DMS153 treated with DMSO at 0.1 percent for 48 hours (cell line): ENCODE measurements at regions not wholly inside any gene's neighbourhood (a gene's known extent, or its start where the extent isn't known, plus 50 kb on each side); places are given as distances from the start of the nearest gene placed in this dataset.

Experiments used
- DNase-seq: peaks from one replicate; lab custom pipeline; 2025; ENCODE audit not compliant: unreplicated experiment; lab: John Stamatoyannopoulos, UW

DNA sequence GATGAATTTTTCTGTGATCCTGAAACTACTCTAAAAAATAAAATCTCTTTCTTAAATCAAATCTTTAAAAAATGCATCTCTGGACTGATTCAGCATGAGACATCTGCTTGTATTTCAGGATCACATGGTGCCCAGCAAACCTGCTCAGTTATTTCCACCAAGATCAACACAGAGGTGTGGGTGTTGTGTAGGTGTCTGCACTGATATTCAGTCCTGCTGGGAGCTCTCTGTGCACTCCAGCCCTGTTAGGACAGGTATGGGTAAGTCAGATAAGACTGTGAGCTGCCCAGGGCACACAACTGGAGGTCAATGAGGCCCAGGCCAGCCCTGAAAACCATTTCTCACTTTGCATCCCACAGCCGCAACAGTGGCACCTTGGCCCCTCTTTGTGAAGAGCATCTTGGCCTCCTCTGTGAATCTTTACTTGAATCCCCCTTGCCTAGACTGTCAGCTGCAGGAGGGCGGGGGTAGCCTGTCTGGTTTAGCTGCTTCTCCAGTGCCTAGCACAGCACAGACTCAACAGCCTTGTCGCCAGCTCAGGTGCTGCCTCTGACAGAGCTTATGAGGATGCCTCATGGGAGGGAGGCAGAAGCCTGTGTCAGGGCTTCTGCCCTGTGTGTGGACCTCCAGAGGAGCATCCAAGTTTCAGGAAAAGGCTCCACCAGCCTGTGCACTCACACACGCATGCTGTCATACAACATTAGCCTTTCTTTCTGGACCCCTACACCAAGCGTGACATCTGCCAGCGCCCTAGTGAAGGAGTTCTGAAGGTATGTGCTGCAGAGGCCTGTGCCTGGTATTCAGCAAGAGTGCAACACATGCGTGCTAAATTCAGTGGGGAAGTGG, 187.6 kb upstream of the CST7 start:
- DNase-seq, result no peak

DNA sequence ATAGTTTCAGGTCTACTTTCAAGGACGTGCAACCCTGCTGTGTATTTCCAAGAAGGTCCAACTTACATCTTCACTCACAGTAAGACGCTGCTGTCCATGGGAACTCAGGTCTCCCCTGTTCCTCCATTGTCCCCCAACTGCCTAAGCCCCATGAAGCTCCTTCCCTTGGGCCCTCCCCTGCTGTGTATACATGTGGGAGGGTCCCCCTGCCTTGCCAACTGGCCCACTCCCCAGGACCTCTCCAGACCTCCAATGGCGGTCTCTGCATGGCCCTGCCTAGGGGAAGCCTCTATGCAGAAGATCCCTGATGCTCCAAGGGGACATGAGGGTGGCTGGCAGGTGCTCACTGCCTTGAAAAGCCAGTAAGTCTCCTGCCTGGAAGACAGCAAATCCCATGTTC, 186.7 kb upstream of the CST7 start:
- DNase-seq, result no peak

DNA sequence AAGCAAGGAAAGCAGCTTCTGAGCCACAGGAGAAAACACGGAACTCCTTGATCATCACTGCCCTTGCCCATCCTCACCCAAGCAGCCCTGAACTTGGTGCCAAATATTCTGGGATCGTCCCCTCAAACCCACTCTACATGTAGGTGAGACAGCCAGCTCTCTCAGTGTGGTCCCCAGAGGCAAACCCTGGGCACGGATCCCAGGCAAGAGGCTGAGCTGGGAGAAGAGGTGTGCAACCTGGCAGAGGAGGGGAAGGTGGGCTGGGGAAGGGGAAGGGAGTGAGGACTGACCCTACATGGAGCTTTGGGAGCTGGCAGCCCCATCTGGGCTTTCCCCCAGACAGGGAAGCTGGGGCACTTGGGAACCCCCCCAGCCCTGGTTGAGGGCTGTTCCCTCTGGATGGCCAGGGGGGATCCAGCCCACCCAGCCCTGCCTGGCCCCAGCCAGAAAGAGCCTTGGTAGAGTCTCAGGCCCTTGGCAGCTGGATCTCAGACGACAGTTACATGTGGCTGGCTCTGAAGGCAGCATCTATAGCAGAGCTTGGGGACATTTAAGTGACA, 186.2 kb upstream of the CST7 start:
- no peak for DNase-seq

DNA sequence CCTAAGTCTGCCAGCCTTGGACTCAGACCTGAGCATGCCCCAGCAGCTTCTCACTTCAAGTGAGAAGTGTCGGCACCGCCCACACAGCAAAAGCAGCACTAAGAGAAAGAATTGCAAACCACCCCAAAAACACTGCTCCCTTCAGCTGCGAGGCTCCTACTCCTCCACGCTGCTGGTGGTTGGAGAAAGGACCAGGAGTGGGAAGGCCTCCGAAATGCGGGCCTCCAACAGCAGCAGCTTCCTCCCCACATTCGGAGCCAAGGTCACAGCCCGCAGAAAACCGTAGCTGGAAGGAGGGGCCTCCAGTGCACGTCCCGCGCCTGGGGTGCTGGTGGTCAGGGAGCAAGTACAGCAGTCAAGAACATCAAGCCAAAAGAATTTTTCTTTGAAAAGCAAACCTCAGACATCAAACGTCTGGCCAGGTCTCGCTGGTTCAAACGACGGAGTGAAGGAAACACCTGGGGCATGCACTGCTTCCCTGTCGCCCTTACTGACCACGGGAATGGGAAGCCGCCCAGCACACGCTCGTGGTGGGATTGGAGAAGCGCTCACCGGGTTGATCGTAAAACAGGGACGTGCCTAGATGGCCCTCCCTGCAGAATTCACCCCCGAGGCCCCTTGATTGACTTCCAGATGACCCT, 185.6 kb upstream of the CST7 start:
- DNase-seq, result no peak

DNA sequence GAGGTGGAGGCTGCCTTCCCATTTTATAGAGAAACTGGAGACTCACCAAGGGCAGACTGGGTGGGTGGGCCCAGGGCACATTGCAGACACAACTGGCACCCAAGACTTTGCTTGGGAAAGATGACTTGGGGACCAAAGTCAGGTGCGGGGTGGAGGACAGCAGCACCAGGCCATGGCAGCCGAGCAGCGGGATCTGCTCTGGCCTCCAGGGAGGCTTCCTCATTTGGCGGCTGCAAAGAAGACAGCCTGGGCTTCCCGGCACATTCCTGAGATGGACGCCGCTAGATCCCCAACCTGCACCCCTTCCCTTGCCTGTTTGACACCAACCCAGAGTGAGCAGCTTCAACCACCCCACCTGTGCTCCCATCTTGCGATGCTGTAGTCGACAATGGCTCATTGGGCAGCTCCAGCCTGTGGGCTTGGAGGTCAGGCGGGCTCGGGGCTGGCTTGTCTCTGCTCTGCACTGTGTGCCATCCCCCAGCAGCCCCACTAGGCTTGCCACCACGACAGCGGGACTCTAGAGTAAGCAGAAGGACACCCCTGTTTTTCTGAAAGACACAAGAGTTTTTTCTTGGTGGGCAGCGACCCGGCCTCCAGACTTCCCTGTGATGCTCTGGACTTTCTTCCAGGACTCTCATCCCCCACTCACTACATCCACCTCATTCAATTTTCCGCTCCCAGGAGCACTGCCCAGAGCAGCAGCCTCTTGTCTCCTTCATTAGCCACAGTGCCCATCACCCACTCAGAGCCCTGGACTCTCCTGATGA, 184.9 kb upstream of the CST7 start:
- DNase-seq, result no peak

DNA sequence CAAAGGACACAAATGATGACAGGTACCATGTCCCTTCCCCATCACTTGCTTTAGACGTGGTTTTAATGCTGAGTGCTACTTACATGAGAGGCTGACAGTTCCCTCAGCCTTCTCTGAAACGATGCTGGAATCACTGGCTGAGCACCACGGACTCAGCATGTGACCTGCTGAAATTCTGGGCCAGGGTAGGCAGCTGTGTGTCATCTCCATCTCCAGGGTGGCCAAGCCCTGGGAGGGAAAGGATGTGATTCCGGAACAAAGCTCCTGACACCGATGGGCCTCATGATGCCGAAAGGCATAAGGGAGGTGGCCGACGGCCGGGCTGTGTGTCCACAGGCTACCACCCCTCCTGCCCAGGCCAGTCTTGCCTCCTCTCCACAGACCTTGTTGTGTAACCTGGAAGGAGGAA, 184.3 kb upstream of the CST7 start:
- no peak for DNase-seq

DNA sequence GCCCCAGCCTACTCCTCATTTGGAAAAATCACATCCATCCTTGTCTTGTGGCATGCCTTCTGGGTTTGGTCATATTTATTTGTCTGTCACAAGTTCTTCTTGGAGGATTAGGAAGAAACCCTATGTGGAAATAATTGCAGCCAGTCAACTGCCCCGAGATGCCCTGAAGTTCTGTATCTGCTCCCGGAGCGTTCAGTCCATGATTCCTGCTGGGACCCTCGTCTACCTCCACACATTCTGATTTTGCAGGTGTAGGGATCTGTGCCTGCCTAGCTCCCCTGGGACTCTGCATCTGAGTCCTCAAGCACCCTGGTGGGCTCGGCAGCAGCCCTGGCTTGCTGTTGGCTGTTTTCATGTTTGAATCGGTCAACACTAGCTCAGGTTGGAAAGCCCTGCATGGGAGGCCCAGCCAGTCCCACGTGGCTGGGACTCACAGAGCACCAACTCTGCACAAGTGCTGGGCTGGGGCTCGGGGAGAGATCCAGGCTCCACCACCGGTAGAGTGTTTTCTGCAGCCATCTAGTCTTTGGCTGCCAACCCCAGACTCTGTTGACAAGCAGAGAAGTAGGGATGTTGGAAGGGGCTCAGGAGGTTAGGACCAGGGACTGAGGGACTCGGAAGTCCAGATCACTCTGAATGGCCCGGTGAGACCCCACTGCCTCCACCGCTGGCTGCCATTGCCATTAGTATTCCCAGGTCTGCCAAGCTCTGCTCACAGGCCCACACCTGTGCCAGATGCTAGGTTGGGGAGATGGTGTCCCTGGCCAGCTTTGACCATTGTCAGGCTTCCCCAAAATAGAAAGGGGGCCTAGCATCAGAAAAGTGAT, 183.5 kb upstream of the CST7 start:
- no peak for DNase-seq

DNA sequence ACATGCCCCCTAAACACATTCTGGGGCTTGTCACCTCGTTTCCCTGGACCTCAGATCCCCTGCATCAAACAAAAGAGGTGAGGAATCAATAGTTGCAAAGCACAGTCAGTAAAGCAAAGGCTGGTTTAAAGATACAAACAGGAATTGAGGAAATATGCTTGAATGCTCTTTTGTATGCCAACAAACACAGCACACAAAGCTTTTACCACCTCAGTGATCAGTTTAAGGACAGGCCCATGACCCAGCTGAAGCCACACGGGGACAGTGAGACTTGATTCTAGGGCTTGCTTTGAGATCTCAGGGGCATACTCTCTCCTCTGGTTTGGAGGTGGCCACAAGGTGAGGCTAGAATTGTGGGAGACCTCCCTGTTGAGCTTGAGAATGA, 182.9 kb upstream of the CST7 start:
- no peak for DNase-seq

DNA sequence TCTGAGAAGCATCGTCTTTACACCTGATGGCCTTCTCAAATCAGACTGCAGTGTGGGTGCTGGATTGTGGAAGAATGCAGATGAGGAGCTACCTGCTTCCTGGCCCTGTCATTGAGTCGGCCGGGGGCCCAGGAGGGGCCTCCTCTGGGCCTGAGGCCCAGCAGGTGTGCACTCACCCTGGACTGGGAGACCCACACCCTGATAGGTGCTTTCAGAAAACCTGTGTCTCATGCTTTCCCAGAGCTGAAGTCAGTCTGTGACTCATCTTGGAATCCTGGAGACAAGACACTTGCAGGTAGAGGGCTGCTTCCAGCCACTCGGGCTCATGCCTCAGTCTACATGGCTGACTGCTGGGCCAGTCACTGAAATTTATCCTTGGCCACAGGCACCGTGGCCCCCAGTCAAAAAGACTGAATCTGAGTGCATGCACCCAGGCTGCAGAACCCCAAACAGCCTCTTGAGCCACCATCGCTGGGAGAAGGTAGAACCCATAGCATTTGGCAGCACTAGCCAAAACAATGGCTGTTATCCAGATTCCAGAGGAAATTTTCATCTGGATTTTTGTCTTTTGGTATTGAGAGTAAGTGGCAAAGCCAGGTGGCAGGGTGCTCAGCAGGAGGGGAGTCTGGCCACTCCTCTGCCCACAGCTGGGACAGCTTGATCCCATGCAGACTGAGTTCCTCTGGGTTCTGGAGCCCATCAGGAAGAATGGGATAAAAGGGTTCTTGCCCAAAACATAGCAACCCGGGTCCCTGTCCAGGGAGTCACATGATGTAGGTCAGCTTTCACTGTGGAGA, 182.0 kb upstream of the CST7 start:
- DNase-seq, result no peak

DNA sequence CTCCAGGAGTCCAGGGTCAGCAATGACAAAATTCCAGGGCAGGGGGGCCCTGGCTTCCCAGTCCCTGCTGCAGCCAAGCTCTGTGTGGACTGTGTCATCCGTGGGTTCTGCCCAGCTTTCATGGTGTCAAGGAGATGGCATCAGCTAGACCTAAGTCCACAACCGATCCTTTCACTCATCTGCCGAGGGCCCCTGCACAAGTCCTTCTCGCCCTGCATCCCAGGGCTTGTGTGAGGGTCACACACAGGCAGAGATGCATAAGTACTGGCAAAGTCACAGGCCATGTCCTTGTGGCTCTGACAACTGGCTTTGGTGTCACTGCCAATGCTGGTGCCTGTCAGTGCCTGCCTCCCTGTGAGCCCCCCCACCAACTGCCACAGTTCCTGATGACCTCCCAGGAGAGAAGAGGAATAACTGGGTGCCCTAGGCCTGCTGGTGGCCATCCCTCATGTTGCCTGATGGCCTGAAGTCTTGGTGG, 181.4 kb upstream of the CST7 start:
- DNase-seq, result no peak

DNA sequence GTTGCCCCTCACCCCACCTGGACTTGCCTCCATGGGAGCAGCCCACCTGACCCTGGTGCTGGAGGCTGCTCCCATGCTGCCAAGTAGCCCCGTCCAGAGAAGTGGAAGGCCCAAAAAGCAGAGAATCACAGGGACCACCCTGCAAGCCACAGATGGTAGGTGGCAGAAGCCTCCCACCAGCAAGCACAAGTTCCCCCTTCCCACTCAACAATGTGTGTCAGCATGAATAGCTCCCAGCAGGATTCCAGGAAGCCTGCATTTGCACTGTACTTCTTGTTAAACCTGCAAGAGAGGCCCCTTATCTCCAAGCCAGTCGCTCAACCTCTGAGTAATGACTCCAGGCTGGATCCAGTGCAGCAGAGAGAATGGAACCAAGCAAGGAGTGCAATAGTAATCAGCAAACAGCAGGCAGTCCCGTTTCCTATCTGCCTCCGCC, 180.8 kb upstream of the CST7 start:
- DNase-seq, result no peak

DNA sequence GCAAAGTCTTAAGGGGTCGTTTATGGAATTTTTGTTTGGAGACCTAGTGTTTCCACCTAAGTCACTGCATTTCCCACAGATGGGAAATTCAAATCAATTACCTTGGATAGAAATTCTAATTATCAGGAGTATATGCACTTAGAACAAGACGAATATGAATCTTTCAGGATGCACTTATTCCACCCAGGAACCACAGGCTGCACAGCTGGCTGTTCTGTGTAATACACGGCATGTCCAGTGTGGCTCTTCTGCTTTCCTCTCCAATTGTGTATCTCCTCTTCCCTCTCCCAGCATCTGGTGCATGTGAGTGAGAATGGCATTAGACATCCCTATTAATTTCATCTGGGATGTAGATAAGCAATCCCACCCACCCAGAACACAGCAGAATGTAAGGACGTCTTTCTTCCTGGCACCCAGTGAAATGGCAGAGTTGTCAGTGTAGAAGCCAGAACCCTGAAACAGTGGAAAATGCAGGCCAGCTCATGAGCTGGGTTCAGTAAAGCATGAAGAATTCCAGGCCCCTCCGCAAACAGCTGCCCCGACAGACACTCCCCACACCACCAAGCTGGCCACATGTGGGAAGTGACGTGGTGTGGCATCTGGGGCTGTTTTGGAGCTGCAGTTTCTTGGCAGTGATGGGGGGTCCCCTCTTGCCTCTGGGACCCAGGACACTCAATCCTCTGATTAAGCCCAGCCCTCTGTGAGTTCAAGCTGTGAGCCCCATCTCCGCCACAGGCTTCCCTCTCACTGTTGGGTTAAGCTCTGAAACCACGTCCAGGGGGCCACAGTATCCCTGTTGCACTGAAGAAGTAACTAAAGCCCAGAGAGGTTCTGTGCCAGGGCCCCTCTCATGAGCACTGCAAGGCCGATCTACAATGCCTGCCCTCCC, 180.1 kb upstream of the CST7 start:
- no peak for DNase-seq

DNA sequence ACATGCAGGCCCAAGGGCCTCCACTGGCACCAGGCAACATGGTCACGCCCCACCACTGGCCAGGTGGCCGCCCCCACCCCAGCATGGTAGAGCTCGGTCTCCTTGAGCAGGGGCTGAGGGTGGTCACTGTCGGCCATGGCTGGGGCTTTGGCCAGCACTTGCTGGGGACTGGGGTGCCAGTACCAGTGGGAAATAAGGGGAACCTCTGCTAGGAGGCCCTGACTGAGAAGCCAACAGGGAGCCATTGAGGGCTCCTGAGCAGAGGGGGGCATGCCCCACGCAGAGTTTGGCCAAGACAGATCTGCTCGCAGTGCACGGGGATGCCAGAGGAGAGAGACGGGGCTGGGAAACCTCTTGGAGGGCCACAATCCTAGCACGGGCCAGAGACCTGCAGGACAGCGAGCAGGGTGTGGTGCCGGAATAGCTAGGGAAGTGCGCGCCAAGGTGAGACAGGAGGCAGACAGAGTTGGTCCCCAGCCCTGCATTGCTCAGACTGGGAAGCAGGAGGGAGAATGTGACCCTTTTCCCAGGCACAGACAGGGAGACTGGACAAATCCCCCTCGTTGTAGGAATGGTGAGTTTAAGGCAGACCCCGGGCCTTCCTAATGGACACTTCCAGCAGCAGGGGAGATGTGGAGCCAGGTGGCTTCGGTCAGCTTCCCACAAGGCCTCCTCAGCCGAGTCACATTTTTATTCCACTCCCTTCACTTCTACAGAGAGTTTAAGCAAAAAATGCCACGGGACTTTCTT, 179.0 kb upstream of the CST7 start:
- DNase-seq, result no peak

DNA sequence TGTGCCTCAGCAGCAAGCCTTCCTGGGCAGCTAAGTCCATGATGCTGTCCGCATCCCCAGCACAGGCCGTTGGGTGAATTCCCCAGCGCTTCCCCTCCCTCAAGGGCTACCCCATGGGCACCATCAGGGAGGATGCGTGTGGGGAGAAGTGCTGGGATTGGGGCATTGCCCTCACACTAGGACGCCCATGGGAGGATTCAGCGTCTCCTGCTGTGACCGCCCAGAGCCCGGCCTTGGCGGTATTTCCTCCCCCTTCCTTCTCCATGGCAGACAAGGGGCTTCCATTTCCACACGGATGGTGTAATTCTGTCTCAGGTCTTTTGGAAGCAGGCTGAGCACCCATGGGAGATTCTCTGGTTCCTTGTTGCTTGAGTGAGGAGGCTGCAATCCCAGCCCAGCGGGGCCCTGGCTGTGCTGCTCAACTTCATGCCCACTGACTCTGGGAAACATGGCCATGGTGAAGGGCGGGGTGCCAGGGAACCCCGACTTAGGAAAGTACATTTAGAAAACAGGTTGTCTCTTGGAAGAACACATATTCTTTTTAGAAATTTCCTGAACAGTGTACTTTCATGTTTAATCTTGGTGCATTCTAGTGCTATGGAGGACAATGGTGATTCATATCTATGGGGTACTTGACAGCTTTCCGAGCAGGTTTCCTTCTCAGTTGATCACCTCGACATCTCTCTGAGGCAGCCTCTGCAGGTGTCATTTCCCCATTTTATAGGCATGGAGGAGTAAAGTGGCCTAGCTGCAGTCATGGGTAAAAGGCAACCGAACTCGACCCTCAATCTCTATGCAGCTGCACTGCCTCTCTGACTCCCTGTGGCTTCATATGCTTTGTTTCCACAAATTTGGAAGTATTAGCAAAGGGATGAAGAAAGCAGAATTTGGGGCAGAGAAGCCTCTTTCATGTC, 178.2 kb upstream of the CST7 start:
- DNase-seq, result no peak

DNA sequence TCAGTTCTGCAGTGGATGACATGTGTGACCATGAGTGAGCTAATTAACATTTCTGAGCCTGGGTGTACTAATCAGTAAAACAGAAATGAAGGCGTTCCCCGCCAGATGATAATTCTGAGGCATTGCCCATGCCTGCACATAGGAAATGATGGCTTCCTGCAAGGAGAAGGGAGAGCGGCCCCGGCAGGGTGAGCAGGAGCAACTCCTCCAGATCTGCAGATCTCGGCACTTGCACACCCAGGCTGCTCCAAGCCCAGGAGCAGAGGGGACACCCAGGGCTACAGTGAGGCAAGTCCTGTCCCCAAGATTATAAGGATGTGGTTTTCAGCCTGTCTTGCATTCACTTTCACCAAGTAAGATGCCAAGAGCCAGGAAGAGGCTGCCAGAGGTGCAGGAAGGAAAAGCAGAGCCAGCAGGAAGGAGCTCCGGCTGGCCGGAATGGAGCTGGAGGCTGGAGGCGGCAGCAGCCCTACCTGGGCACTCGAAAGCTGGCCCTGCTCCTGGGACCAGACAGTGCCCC, 177.5 kb upstream of the CST7 start:
- DNase-seq, result no peak

DNA sequence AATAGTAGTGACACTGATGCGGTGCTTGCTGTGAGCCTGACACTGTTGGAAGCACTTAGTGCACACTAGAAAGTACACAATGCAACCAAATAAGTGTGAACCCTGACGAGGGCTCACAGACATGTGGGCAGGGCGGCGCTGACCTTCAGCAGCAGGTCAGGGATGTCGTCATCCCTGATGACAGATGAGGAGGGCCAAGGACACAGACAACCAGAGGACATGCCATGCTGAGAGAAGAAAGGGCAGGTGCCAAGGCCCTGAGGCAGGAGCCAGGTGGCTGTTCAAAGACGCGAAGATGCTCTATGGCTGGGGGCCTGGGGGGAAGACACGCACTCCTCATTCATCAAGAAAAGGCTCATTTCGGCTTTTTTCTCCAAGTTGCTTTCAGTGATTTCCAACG, 176.4 kb upstream of the CST7 start:
- DNase-seq, result no peak

DNA sequence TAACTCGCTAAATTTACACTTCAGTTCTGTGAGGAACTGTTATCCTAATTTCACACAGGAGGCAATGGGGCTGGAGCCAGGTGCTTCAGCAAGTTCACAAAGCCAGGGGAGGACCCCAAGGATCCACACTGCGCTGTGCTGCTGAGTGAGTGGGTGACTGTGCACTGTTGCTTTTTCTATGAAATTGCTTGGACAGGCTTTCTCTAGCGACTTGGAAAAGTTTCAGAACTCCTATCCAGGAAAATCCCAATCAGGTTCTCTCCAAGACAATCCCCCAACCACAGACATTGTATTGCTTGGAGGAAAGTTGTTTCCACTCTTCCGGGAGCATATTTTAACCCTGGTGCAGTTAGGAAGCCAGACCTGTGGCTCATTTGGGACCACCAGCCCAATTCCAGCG, 175.9 kb upstream of the CST7 start:
- no peak for DNase-seq
